ENCODE measurements at regions not wholly inside any gene's neighbourhood (a gene's known extent, or its start where the extent isn't known, plus 50 kb on each side); places are given as distances from the start of the nearest gene placed in this dataset.

GRCh38 chr18:22822841-22823508 is 110.2 kb upstream of the RBBP8 start:
- no peak for TF ChIP-seq POLR2A (IDR thresholded peaks at IDR 0.05; ENCODE audit: low read length)
- no peak for TF ChIP-seq GATA1 (IDR thresholded peaks at IDR 0.05; ENCODE audit: low read depth, low read length)

Measured in erythroblast (primary cell).